Gastroesophageal sphincter (tissue), 4 donors: ENCODE measurements at regions not wholly inside any gene's neighbourhood (a gene's known extent, or its start where the extent isn't known, plus 50 kb on each side); places are given as distances from the start of the nearest gene placed in this dataset.
"Not testable (repeated sequence)": the region's sequence is repeated elsewhere in the genome, so short reads cannot be mapped to it uniquely, and the experiment has no call there.

Experiments
- ATAC-seq: fragments of 150-250 bp; one replicate; pipeline ENCODE4 v1.9.1; 2016; ENCODE audit warnings: mild to moderate bottlenecking, moderate library complexity
- H3K27ac ChIP-seq, 4 donors: fragments of 200-600 bp; sonication (generic) in 3 of 4; 1 replicate in 3 of 4; 2 replicates in 1 of 4; pipeline ENCODE4 v1.5.1; 2016 to 2019
- H3K27me3 ChIP-seq: fragments of 200-600 bp; sonication (generic); one replicate; pipeline ENCODE4 v1.5.1; 2019
- H3K36me3 ChIP-seq, 2 donors: fragments of 200-600 bp; sonication (generic); one replicate each; pipeline ENCODE4 v1.5.1; 2019; ENCODE audit warnings: control low read depth in 1 of 2
- H3K4me1 ChIP-seq, 3 donors: fragments of 200-600 bp; sonication (generic); 1 replicate in 2 of 3; 2 replicates in 1 of 3; pipeline ENCODE4 v1.5.1; 2016 to 2019; ENCODE audit warnings: control low read depth in 2 of 3
- H3K4me3 ChIP-seq, 2 donors: fragments of 200-600 bp; sonication (generic); one replicate each; pipeline ENCODE4 v1.5.1; 2019; ENCODE audit warnings: mild to moderate bottlenecking in 1 of 2, moderate library complexity in 1 of 2
- H3K9me3 ChIP-seq, 3 donors: fragments of 200-600 bp; sonication (generic); one replicate each; pipeline ENCODE4 v1.5.1; 2017 to 2019; ENCODE audit warnings: control low read depth in 2 of 3
- CTCF ChIP-seq, 4 experiments: fragments of 200-600 bp in 2 of 4; fragments of 450-650 bp in 2 of 4; sonication (generic) in 1 of 4; IDR thresholded peaks; one replicate each; pipeline ENCODE4 v1.5.1; 2017 to 2019; ENCODE audit warnings: antibody characterized with exemption in 4 of 4, mild to moderate bottlenecking in 2 of 4, moderate library complexity in 2 of 4
- EP300 ChIP-seq: sonication (generic); formaldehyde crosslinking; IDR thresholded peaks from one replicate; pipeline ENCODE4 v1.6.1; 2017; ENCODE audit warnings: antibody characterized with exemption, mild to moderate bottlenecking
- POLR2A ChIP-seq, 2 donors: fragments of 450-650 bp; IDR thresholded peaks; one replicate each; pipeline ENCODE4 v1.6.1; 2017; ENCODE audit warnings: antibody characterized with exemption in 2 of 2, mild to moderate bottlenecking in 2 of 2, moderate library complexity in 1 of 2
- POLR2AphosphoS5 ChIP-seq: sonication (generic); formaldehyde crosslinking; IDR thresholded peaks from one replicate; pipeline ENCODE4 v1.6.1; 2017; ENCODE audit warnings: antibody characterized with exemption
- WGBS, 2 donors: methylation state at CpG; one replicate each; pipeline ENCODE4 v1.1.5; 2018; ENCODE audit warnings: low coverage in 1 of 2; 5-methylcytosine and 5-hydroxymethylcytosine counted together

GRCh38 chr12:97875064-97875463, 412.5 kb downstream of the RMST start:
- H3K4me1 ChIP-seq: peaks cover 0 to 24% (median 0%) of the 10 kb centered on the region in 3 donors
- H3K4me3 ChIP-seq: no peak overlapping the region
- WGBS, 2 donors: 41 to 64% methylated on average over 6 of the region's 6 CpGs
- no peaks in the 10 kb centered on the region for H3K27me3 ChIP-seq
- TF ChIP-seq EP300 (no peak), POLR2A (IDR thresholded peaks at IDR 0.05) (no peak), CTCF (IDR thresholded peaks at IDR 0.05) (no peak), POLR2AphosphoS5 (no peak)
- no peaks in the 10 kb centered on the region for H3K36me3 ChIP-seq
- H3K27ac ChIP-seq: peak overlapping the region in 1 of 4 donors; percentile 35
- no peak for ATAC-seq
- no peaks in the 10 kb centered on the region for H3K9me3 ChIP-seq

GRCh38 chr12:97876780-97877179, 414.2 kb downstream of the RMST start:
- ATAC-seq: no peak
- no peak for TF ChIP-seq POLR2AphosphoS5
- 49 to 66% methylated on average over 4 of the region's 4 CpGs for WGBS, 2 donors
- Histone ChIP-seq H3K4me1 (peaks cover 0 to 24% (median 0%) of the 10 kb centered on the region in 3 donors), H3K36me3 (no peaks in the 10 kb centered on the region), H3K9me3 (no peaks in the 10 kb centered on the region), H3K4me3 (no peak overlapping the region), H3K27ac (no peak overlapping the region), H3K27me3 (no peaks in the 10 kb centered on the region)

GRCh38 chr12:97877404-97877803, 414.8 kb downstream of the RMST start:
- Histone ChIP-seq H3K4me1 (peaks cover 0 to 24% (median 0%) of the 10 kb centered on the region in 3 donors), H3K4me3 (no peak overlapping the region), H3K36me3 (no peaks in the 10 kb centered on the region), H3K9me3 (no peaks in the 10 kb centered on the region), H3K27me3 (no peaks in the 10 kb centered on the region), H3K27ac (no peak overlapping the region)
- no peak for ATAC-seq
- TF ChIP-seq CTCF (IDR thresholded peaks at IDR 0.05) (no peak), POLR2A (IDR thresholded peaks at IDR 0.05) (no peak), POLR2AphosphoS5 (no peak), EP300 (no peak)

- TF ChIP-seq POLR2AphosphoS5 (peak; percentile 47), POLR2A (IDR thresholded peaks at IDR 0.05) (no peak)
- Histone ChIP-seq H3K9me3 (no peaks in the 10 kb centered on the region), H3K27ac (peak overlapping the region in 2 of 4 donors; percentile 57 to 65), H3K4me3 (no peak overlapping the region), H3K4me1 (peaks cover 0 to 16% (median 0%) of the 10 kb centered on the region in 3 donors), H3K27me3 (no peaks in the 10 kb centered on the region), H3K36me3 (no peaks in the 10 kb centered on the region)
- ATAC-seq: peak; percentile 76
- 29 to 31% methylated on average over 4 of the region's 4 CpGs for WGBS, 2 donors
Observed at GRCh38 chr12:97886511-97887176, 424.0 kb downstream of the RMST start.

GRCh38 chr12:97897881-97898280, 435.3 kb downstream of the RMST start:
- WGBS, 2 donors: 42% methylated on average over 2 of the region's 6 CpGs; no CpG with 5 or more reads in 1 of the 2 donors
- ATAC-seq, H3K9me3 ChIP-seq, H3K4me1 ChIP-seq, H3K27ac ChIP-seq, H3K4me3 ChIP-seq, H3K27me3 ChIP-seq, H3K36me3 ChIP-seq: not testable (repeated sequence)

GRCh38 chr12:97899529-97899928, 436.9 kb downstream of the RMST start:
- Histone ChIP-seq H3K9me3 (no peaks in the 10 kb centered on the region), H3K27me3 (no peaks in the 10 kb centered on the region), H3K4me3 (no peak overlapping the region), H3K27ac (no peak overlapping the region), H3K4me1 (no peaks in the 10 kb centered on the region), H3K36me3 (no peaks in the 10 kb centered on the region)
- ATAC-seq: no peak
- TF ChIP-seq POLR2A (IDR thresholded peaks at IDR 0.05): no peak

GRCh38 chr12:97899956-97900355, 437.4 kb downstream of the RMST start:
- WGBS, 2 donors: 47 to 54% methylated on average over 1 of the region's 1 CpG
- H3K36me3 ChIP-seq: no peaks in the 10 kb centered on the region
- TF ChIP-seq EP300 (no peak), POLR2AphosphoS5 (no peak), POLR2A (IDR thresholded peaks at IDR 0.05) (no peak), CTCF (IDR thresholded peaks at IDR 0.05) (no peak)
- H3K4me1 ChIP-seq: no peaks in the 10 kb centered on the region
- no peaks in the 10 kb centered on the region for H3K27me3 ChIP-seq
- ATAC-seq: no peak
- no peak overlapping the region for H3K4me3 ChIP-seq
- H3K27ac ChIP-seq: no peak overlapping the region
- no peaks in the 10 kb centered on the region for H3K9me3 ChIP-seq
